HEK293 (cell line): ENCODE measurements at regions not wholly inside any gene's neighbourhood (a gene's known extent, or its start where the extent isn't known, plus 50 kb on each side); places are given as distances from the start of the nearest gene placed in this dataset.

Source experiments
- CTCF ChIA-PET: fragments of 350-600 bp; formaldehyde crosslinking; extraction: SDS; loops from one replicate; lab custom pipeline; 2021; ENCODE audit warnings: antibody characterized with exemption; lab: Yijun Ruan, JAX
- POLR2A ChIA-PET: fragments of 300-600 bp; formaldehyde crosslinking; extraction: SDS; loops from one replicate; lab custom pipeline; 2020; ENCODE audit warnings: antibody characterized with exemption, inconsistent platforms; lab: Yijun Ruan, JAX
- H3K27ac ChIP-seq: fragments of 200-500 bp; sonication (Bioruptor generic); 2 replicates; pipeline ENCODE4 v1.5.1; 2014; ENCODE audit warnings: low read depth, low read length, control low read depth, inconsistent platforms; ENCODE audit errors: extremely low read depth
- H3K36me3 ChIP-seq, 2 experiments: fragments of 200-500 bp in 1 of 2; sonication (Bioruptor generic) in 1 of 2; 1 replicate in 1 of 2; 2 replicates in 1 of 2; pipeline ENCODE4 v1.5.1; 2014 to 2017; ENCODE audit warnings: inconsistent platforms in 2 of 2, low read length in 2 of 2; ENCODE audit not compliant: control insufficient read depth in 2 of 2, insufficient read depth in 1 of 2
- H3K4me1 ChIP-seq: fragments of 200-500 bp; sonication (Bioruptor generic); 2 replicates; pipeline ENCODE4 v1.5.1; 2014; ENCODE audit warnings: mild to moderate bottlenecking, low read length, inconsistent platforms; ENCODE audit not compliant: control insufficient read depth, insufficient read depth
- H3K4me3 ChIP-seq: 2 replicates; pipeline ENCODE4 v1.5.1; 2011; ENCODE audit warnings: low read depth, mild to moderate bottlenecking, control low read depth, low read length, moderate library complexity
- H3K9me3 ChIP-seq: fragments of 200-500 bp; sonication (Bioruptor generic); 2 replicates; pipeline ENCODE4 v1.5.1; 2014; ENCODE audit warnings: low read depth, low read length, inconsistent platforms; ENCODE audit not compliant: control insufficient read depth, insufficient read depth
- BCL11B ChIP-seq: fragments of 450-650 bp; formaldehyde crosslinking; IDR thresholded peaks from 2 replicates; pipeline ENCODE4 v1.5.1; 2016; ENCODE audit warnings: low read depth, missing biosample characterization, missing genetic modification characterization
- EGR2 ChIP-seq: fragments of 450-650 bp; formaldehyde crosslinking; IDR thresholded peaks from 2 replicates; pipeline ENCODE4 v1.5.1; 2016; ENCODE audit warnings: low read depth, missing biosample characterization, missing genetic modification characterization
- FEZF1 ChIP-seq: fragments of 450-650 bp; formaldehyde crosslinking; IDR thresholded peaks from 2 replicates; pipeline ENCODE4 v1.5.1; 2016; ENCODE audit warnings: missing biosample characterization, missing genetic modification characterization
- GLI2 ChIP-seq: fragments of 450-650 bp; formaldehyde crosslinking; IDR thresholded peaks from 2 replicates; pipeline ENCODE4; 2017; ENCODE audit warnings: missing biosample characterization, missing genetic modification characterization, low read depth, borderline replicate concordance
- GLIS2 ChIP-seq: fragments of 450-650 bp; formaldehyde crosslinking; IDR thresholded peaks from 2 replicates; pipeline ENCODE4 v1.5.1; 2016; ENCODE audit warnings: missing biosample characterization, missing genetic modification characterization
- KLF16 ChIP-seq: fragments of 450-650 bp; formaldehyde crosslinking; IDR thresholded peaks from 2 replicates; pipeline ENCODE4 v1.5.1; 2017; ENCODE audit warnings: missing biosample characterization, missing genetic modification characterization
- SP3 ChIP-seq: fragments of 450-650 bp; formaldehyde crosslinking; IDR thresholded peaks from 2 replicates; pipeline ENCODE4 v1.5.1; 2016; ENCODE audit warnings: missing biosample characterization, missing genetic modification characterization
- YY2 ChIP-seq: fragments of 450-650 bp; formaldehyde crosslinking; IDR thresholded peaks from 2 replicates; pipeline ENCODE4 v1.5.1; 2016; ENCODE audit warnings: missing biosample characterization, missing genetic modification characterization
- ZBTB1 ChIP-seq: fragments of 450-650 bp; formaldehyde crosslinking; IDR thresholded peaks from 2 replicates; pipeline ENCODE4 v1.5.1; 2016; ENCODE audit warnings: missing biosample characterization, missing genetic modification characterization
- ZBTB10 ChIP-seq: fragments of 450-650 bp; formaldehyde crosslinking; IDR thresholded peaks from 2 replicates; pipeline ENCODE4 v1.5.1; 2016; ENCODE audit warnings: missing biosample characterization, missing genetic modification characterization
- ZNF114 ChIP-seq: fragments of 450-650 bp; formaldehyde crosslinking; IDR thresholded peaks from 2 replicates; pipeline ENCODE4 v1.5.0; 2017; ENCODE audit warnings: missing biosample characterization, missing genetic modification characterization
- ZNF132 ChIP-seq: fragments of 450-650 bp; formaldehyde crosslinking; IDR thresholded peaks from 2 replicates; pipeline ENCODE4 v1.5.1; 2017; ENCODE audit warnings: missing biosample characterization, missing genetic modification characterization, borderline replicate concordance
- ZNF157 ChIP-seq: fragments of 450-650 bp; formaldehyde crosslinking; IDR thresholded peaks from 2 replicates; pipeline ENCODE4 v1.5.1; 2016; ENCODE audit warnings: missing biosample characterization, missing genetic modification characterization
- ZNF202 ChIP-seq: fragments of 450-650 bp; formaldehyde crosslinking; IDR thresholded peaks from 2 replicates; pipeline ENCODE4 v1.5.1; 2016; ENCODE audit warnings: missing biosample characterization, missing genetic modification characterization, borderline replicate concordance
- ZNF266 ChIP-seq: fragments of 450-650 bp; formaldehyde crosslinking; IDR thresholded peaks from 2 replicates; pipeline ENCODE4 v1.5.1; 2016; ENCODE audit warnings: missing biosample characterization, missing genetic modification characterization, low read depth
- ZNF398 ChIP-seq: fragments of 450-650 bp; formaldehyde crosslinking; IDR thresholded peaks from 2 replicates; pipeline ENCODE4 v1.5.1; 2017; ENCODE audit warnings: missing biosample characterization, missing genetic modification characterization
- ZNF521 ChIP-seq: fragments of 450-650 bp; formaldehyde crosslinking; IDR thresholded peaks from 2 replicates; pipeline ENCODE4 v1.5.1; 2017; ENCODE audit warnings: missing biosample characterization, mild to moderate bottlenecking, missing genetic modification characterization
- ZNF600 ChIP-seq: fragments of 450-650 bp; formaldehyde crosslinking; IDR thresholded peaks from 2 replicates; pipeline ENCODE4 v1.5.1; 2016; ENCODE audit warnings: missing biosample characterization, missing genetic modification characterization
- ZNF830 ChIP-seq: fragments of 450-650 bp; IDR thresholded peaks from 2 replicates; pipeline ENCODE4 v1.5.0; 2018; ENCODE audit warnings: missing biosample characterization, missing genetic modification characterization, low read depth, mild to moderate bottlenecking, moderate library complexity

- TF ChIP-seq ZBTB1 (tag by site-specific recombination): no peak
- Histone ChIP-seq H3K4me3 (no peak overlapping the region), H3K9me3 (no peaks in the 10 kb centered on the region), H3K4me1 (no peaks in the 10 kb centered on the region), H3K36me3 (no peaks in the 10 kb centered on the region), H3K27ac (no peak overlapping the region)
- ChIA-PET CTCF (no interaction called here), POLR2A (no interaction called here)
These were observed 359.7 kb upstream of the PCDH15 start for GRCh38 chr10:55160655-55161283.

GRCh38 chr10:55158633-55159032, 357.6 kb upstream of the PCDH15 start:
- ChIA-PET CTCF (no interaction called here), POLR2A (no interaction called here)
- Histone ChIP-seq H3K4me3 (no peak overlapping the region), H3K4me1 (no peaks in the 10 kb centered on the region), H3K36me3 (no peaks in the 10 kb centered on the region), H3K9me3 (no peaks in the 10 kb centered on the region), H3K27ac (no peak overlapping the region)
- no peak for TF ChIP-seq FEZF1 (tag by site-specific recombination)

GRCh38 chr10:55146032-55146431, 345.0 kb upstream of the PCDH15 start:
- Histone ChIP-seq H3K4me3 (no peak overlapping the region), H3K27ac (no peak overlapping the region), H3K9me3 (no peaks in the 10 kb centered on the region), H3K4me1 (no peaks in the 10 kb centered on the region), H3K36me3 (no peaks in the 10 kb centered on the region)
- ChIA-PET CTCF (no interaction called here), POLR2A (no interaction called here)
- TF ChIP-seq ZNF830 (no peak), EGR2 (tag by site-specific recombination) (no peak), ZNF132 (no peak), BCL11B (tag by site-specific recombination) (no peak), GLI2 (tag by site-specific recombination) (no peak), KLF16 (tag by site-specific recombination) (no peak)

- ChIA-PET CTCF (no interaction called here), POLR2A (no interaction called here)
- no peak overlapping the region for H3K27ac ChIP-seq
These were observed 343.0 kb upstream of the PCDH15 start for GRCh38 chr10:55144001-55144400.

GRCh38 chr10:55141892-55142291, 340.9 kb upstream of the PCDH15 start:
- POLR2A ChIA-PET: no interaction called here
- H3K36me3 ChIP-seq: no peaks in the 10 kb centered on the region
- CTCF ChIA-PET: no interaction called here
- H3K9me3 ChIP-seq: no peaks in the 10 kb centered on the region
- no peaks in the 10 kb centered on the region for H3K4me1 ChIP-seq
- no peak overlapping the region for H3K27ac ChIP-seq
- no peak overlapping the region for H3K4me3 ChIP-seq
- TF ChIP-seq ZNF114: no peak
- no peak for TF ChIP-seq ZNF266 (tag by site-specific recombination)
- TF ChIP-seq ZNF600 (tag by site-specific recombination): no peak
- no peak for TF ChIP-seq ZNF521
- TF ChIP-seq YY2: no peak
- no peak for TF ChIP-seq ZNF157 (tag by site-specific recombination)
- no peak for TF ChIP-seq GLIS2 (tag by site-specific recombination)
- TF ChIP-seq ZBTB10 (tag by site-specific recombination): no peak
- TF ChIP-seq SP3 (tag by site-specific recombination): no peak

More at GRCh38 chr10:55144001-55144400, 343.0 kb upstream of the PCDH15 start:
- Histone ChIP-seq H3K4me3 (no peak overlapping the region), H3K4me1 (no peaks in the 10 kb centered on the region), H3K9me3 (no peaks in the 10 kb centered on the region), H3K36me3 (no peaks in the 10 kb centered on the region)
- TF ChIP-seq ZNF398 (no peak), ZNF202 (tag by site-specific recombination) (no peak)
